ENCODE measurements at regions not wholly inside any gene's neighbourhood (a gene's known extent, or its start where the extent isn't known, plus 50 kb on each side); places are given as distances from the start of the nearest gene placed in this dataset.
"Not testable (repeated sequence)": the region's sequence is repeated elsewhere in the genome, so short reads cannot be mapped to it uniquely, and the experiment has no call there.

DNA sequence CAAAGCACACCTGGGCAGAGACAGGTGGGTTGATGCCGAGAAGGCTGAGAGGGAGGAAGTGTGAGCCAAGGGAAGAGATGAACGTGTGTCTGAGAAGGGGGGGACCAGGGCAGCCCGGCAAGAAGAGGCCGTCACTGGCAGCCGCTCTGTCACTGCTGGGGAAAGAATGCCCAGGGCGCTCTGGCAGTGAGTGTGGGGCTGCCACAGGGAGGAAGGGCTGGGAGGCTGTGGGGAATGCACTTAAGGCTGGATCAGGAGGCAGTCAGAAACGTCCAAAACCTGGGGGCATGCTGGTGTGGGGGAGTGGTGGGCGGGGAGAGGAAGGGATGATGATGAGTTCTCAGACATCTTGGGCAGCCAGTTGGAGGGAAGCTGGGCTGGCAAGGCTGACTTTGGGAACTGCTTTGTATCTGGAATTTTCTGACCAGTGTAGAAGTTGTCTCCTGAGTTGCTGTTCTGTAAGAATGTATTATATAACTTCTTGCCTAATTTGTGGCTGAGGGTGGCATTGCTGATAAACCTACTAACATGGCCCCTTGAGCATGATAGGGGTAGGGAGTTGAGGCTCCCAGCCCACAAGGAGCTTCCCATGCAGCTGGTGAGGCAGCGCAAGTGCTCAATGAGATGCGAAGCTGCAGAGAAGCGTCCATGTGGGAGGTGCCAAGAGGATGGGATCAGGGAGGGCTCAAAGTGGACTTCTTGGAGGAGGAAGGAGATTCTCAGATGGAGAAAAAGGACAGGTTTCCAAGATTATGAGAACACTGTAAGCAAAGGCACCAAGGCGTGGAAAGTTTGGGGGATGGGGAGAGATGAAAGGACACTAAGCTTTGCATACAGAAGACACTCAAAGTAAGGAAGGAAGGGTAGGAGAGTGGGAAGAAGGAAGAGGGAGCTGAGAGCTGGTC lies 185.1 kb upstream of the HAAO start:
- FAIRE-seq: no peak
- no peak for DNase-seq (ENCODE audit: insufficient read length, low spot score)
- TF ChIP-seq SPI1 (IDR thresholded peaks at IDR 0.05; ENCODE audit: low read depth, low read length) (peak; percentile 34; the same call in 1 of the 2 replicates), TAF1 (IDR thresholded peaks at IDR 0.05; ENCODE audit: low read depth, low read length) (no peak)

DNA sequence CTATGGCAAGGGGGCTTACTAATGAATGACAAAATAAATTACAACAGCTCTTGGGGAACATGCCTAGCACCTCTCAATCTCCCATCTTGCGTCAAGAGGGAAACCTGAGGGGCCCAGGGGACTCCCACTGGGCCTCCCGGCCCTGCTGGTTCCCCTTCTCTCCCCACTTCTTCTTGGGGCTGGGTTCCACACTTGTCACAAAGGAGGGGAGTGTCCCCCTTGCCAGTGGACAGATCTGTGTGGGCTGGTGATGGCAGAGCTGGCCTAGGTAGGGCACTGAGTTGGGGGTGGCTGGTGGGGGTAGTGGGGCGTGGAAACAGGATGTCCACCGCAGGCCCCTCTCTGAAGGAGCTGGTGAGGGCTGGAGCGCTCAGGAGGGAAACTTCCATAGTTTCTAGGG lies 184.0 kb upstream of the HAAO start:
- FAIRE-seq: no peak
- no peak for DNase-seq (ENCODE audit: insufficient read length, low spot score)
- TF ChIP-seq POLR2AphosphoS5 (IDR thresholded peaks at IDR 0.05; ENCODE audit: low read depth, low read length) (no peak), POLR2A (IDR thresholded peaks at IDR 0.05; ENCODE audit: low read depth, low read length) (no peak), PAX5 (IDR thresholded peaks at IDR 0.05; ENCODE audit: insufficient read depth, low read length, severe bottlenecking) (no peak), TAF1 (IDR thresholded peaks at IDR 0.05; ENCODE audit: low read depth, low read length) (no peak), SPI1 (IDR thresholded peaks at IDR 0.05; ENCODE audit: low read depth, low read length) (no peak), POU2F2 (IDR thresholded peaks at IDR 0.05; ENCODE audit: low read depth, low read length) (no peak)

DNA sequence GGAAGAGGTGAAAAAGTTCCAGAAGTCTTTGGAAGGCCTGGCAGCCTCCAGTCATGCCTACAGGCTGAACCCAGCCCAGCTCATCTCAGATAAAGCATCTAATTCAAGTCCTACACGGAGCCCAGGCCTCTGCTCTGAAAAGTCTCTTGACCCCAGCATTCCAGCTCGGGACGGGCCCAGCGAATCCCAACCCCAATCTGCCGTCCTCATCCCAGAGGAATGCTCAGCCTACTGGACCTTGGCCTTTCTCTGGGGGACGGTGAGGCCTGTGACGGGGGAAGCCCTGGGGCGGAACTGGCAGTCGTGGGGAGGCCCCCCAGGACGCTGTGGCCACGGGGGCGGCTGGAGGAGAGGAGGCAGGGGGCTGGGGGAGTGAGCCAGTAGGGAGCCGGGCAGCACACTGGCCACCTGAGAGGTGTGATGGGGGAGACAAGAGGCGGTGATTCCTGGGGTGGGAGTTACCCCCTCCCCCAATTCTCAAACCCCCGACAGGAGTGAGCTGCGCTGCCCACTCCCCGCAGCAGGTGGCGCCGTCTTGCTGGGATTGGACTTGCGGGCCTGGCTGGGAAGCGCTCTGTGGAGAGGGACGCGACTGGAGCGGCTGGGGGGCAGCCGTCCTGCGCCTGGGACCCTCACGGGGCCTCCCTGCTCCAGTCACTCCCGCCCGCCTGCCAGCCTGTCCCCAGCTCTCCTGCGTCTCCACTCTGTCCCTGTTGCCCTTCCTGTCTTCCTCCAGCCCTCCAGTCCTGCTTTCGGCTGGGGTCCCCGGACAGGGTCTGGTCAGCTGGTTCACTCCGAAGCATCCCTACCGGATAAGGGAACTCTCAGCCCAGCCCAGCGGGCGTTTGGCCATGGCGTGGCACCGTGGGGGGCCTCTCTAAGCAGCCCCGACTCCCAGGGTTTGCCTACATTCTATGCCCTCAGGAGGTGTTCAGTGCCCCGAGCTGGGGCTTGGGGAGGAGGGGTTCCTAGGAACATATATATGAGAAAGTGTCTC lies 182.6 kb upstream of the HAAO start:
- FAIRE-seq: peak; percentile 28
- DNase-seq (ENCODE audit: insufficient read length, low spot score): peak; percentile 61
- TF ChIP-seq POLR2AphosphoS5 (IDR thresholded peaks at IDR 0.05; ENCODE audit: low read depth, low read length) (no peak), SPI1 (IDR thresholded peaks at IDR 0.05; ENCODE audit: low read depth, low read length) (0 out of 2 replicates have a peak, but pooled peaks have one; percentile 1)

DNA sequence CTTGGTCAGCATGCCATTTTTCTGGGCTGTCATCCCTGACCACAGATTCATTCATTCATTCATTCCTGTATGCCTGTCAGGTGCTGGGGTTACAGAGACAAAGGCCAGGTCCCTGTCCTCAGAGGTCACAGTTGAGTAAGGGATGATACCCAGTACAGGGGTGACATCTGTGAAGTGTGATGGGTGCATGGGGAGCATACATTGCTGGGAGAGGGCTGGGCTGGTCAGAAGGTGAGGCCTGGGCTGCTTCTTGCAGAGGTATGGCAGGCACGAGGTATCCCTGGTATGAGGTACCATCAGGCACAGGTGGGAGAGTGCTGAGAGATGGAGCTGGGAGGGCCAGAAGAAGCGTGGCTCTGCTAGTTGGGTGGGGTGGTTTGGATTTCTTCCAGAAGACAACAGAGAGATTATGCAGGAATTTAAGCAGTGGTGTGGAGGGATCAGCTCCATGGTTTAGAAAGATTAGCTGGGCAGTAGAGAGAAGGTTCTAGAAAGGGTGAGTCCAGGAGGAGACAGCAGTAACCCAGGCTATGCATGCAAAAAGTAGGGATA lies 181.9 kb upstream of the HAAO start:
- no peak for FAIRE-seq
- TF ChIP-seq PAX5 (IDR thresholded peaks at IDR 0.05; ENCODE audit: insufficient read depth, low read length, severe bottlenecking): no peak
- TF ChIP-seq POLR2AphosphoS5 (IDR thresholded peaks at IDR 0.05; ENCODE audit: low read depth, low read length): no peak
- TF ChIP-seq SPI1 (IDR thresholded peaks at IDR 0.05; ENCODE audit: low read depth, low read length): no peak
- TF ChIP-seq TAF1 (IDR thresholded peaks at IDR 0.05; ENCODE audit: low read depth, low read length): no peak
- TF ChIP-seq POLR2A (IDR thresholded peaks at IDR 0.05; ENCODE audit: low read depth, low read length): no peak
- no peak for TF ChIP-seq POU2F2 (IDR thresholded peaks at IDR 0.05; ENCODE audit: low read depth, low read length)
- no peak for DNase-seq (ENCODE audit: insufficient read length, low spot score)

DNA sequence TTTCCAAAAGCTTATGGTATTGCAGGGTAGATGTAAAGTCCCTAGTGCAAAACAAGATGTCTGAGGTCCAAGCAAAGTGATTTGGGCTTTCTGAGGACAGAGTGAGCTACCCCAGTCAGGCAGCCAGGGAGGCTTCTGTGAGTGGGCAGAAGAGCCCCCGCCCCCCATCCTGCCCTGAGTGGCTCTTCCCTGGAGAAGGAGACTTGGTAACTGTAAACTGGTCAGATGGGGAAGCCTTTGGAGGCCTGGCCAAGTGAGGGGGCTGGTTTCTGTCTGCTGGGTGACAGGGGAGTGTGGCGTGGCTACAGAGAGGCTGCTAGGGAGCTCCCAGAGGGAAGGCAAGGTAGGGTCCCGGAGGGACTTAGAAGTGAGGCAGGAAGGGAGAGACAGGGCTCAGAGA lies 181.3 kb upstream of the HAAO start:
- TF ChIP-seq PAX5 (IDR thresholded peaks at IDR 0.05; ENCODE audit: insufficient read depth, low read length, severe bottlenecking) (no peak), POU2F2 (IDR thresholded peaks at IDR 0.05; ENCODE audit: low read depth, low read length) (no peak), POLR2AphosphoS5 (IDR thresholded peaks at IDR 0.05; ENCODE audit: low read depth, low read length) (no peak), TAF1 (IDR thresholded peaks at IDR 0.05; ENCODE audit: low read depth, low read length) (no peak), POLR2A (IDR thresholded peaks at IDR 0.05; ENCODE audit: low read depth, low read length) (no peak), SPI1 (IDR thresholded peaks at IDR 0.05; ENCODE audit: low read depth, low read length) (no peak)
- DNase-seq (ENCODE audit: insufficient read length, low spot score): no peak
- FAIRE-seq: no peak

DNA sequence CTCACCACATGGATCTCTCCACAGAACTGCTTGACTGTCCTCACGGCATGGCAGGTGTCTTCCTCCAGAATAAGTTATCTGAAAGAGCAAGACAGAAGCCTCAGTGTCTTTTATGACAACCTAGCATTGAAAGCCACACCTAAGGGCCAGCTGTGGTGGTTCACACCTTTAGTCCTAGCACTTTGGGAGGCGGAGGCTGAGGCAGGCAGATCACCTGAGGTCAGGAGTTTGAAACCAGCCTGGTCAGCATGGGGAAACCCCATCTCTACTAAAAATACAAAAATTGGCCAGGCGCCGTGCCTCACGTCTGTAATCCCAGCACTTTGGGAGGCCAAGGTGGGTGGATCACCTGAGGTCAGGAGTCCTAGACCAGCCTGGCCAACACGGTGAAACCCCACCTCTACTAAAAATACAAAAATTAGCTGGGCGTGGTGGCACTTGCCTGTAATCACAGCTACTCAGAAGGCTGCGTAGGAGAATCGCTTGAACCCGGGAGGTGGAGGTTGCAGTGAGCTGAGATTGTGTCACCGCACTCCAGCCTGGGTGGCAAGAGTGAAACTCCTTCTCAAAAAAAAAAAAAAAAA lies 180.6 kb upstream of the HAAO start:
- not testable (repeated sequence) for FAIRE-seq; DNase-seq (ENCODE audit: insufficient read length, low spot score)

DNA sequence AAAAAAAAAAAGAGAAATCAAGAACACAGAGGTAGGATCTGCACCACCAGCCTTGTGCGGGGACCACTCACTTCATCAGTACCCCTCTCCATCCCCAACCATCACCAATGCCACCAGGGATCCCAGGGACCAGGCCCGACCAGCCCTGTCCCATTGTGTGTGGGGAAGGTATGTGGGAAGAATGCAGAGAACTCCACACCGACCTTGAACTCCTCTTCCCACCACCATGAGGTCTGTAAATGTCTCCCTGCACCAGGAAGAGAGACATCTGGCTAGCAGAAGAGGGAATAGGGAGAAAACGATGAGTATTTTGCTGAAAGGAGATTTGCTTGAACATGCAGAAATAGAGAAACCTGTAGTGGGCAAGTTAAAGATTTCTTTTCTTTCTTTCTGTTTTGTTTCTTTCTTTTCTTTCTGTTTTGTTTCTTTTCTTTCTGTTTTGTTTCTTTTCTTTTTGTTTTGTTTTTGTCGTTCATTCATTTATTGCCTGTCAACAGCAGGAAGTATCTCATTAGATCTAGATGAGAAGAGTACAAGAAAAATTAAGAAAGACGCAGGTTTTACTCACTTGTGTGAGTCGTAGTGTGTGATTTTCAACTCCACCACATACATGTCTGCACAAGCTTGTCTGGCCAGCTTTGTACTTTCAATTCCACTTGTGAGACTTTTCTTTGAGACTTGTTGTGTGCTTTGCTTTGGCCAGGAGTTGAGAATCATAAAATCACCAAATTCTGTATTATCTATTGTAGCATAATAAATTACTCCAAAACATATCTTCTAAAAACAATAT lies 179.8 kb upstream of the HAAO start:
- FAIRE-seq: no peak

DNA sequence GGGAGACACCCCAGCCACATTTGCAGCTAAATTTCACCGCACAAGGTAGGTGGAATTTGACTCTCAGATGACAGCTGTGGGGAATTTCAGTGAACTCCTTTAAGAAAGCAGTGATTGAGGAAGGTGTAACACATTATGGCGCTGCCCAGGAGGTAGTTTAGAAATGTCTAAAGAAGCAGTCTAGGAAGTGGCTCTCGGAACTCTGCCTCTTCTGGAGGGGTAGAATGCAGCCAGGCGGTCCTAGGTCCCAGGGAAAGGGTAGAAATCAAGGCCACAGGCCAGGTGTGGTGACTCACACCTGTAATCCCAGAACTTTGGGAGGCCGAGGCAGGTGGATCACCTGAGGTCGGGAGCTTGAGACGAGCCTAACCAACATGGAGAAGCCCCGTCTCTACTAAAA lies 179.0 kb upstream of the HAAO start:
- FAIRE-seq (no peak), DNase-seq (ENCODE audit: insufficient read length, low spot score) (no peak)
- TF ChIP-seq SPI1 (IDR thresholded peaks at IDR 0.05; ENCODE audit: low read depth, low read length) (no peak), POLR2A (IDR thresholded peaks at IDR 0.05; ENCODE audit: low read depth, low read length) (no peak), TAF1 (IDR thresholded peaks at IDR 0.05; ENCODE audit: low read depth, low read length) (no peak), POLR2AphosphoS5 (IDR thresholded peaks at IDR 0.05; ENCODE audit: low read depth, low read length) (no peak), POU2F2 (IDR thresholded peaks at IDR 0.05; ENCODE audit: low read depth, low read length) (no peak), PAX5 (IDR thresholded peaks at IDR 0.05; ENCODE audit: insufficient read depth, low read length, severe bottlenecking) (no peak)

More for the DNA sequence above, 179.8 kb upstream of the HAAO start:
- no peak for DNase-seq (ENCODE audit: insufficient read length, low spot score)
- no peak for TF ChIP-seq TAF1 (IDR thresholded peaks at IDR 0.05; ENCODE audit: low read depth, low read length)
- TF ChIP-seq PAX5 (IDR thresholded peaks at IDR 0.05; ENCODE audit: insufficient read depth, low read length, severe bottlenecking): no peak
- TF ChIP-seq SPI1 (IDR thresholded peaks at IDR 0.05; ENCODE audit: low read depth, low read length): no peak
- TF ChIP-seq POLR2A (IDR thresholded peaks at IDR 0.05; ENCODE audit: low read depth, low read length): no peak
- TF ChIP-seq POLR2AphosphoS5 (IDR thresholded peaks at IDR 0.05; ENCODE audit: low read depth, low read length): no peak
- no peak for TF ChIP-seq POU2F2 (IDR thresholded peaks at IDR 0.05; ENCODE audit: low read depth, low read length)

DNA sequence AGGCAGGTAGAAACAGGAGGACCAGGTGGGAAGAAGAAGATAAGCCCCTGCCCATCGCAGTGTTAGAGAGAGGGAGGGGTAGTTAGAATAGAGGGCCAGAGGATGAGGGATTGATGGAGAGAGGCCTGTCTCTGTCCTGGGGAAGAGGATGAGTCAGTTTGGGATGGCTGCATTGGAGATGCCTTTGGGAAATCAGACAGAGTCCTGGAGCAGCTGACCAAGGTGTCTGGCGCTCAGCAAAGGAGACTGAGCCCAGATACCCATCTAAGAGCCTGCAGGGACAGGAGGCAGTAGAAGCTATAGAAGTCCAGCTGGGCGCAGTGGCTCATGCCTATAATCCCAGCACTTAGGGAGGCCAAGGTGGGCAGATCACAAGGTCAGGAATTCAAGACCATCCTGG lies 177.8 kb upstream of the HAAO start:
- DNase-seq (ENCODE audit: insufficient read length, low spot score): no peak
- TF ChIP-seq POU2F2 (IDR thresholded peaks at IDR 0.05; ENCODE audit: low read depth, low read length) (no peak), TAF1 (IDR thresholded peaks at IDR 0.05; ENCODE audit: low read depth, low read length) (no peak), SPI1 (IDR thresholded peaks at IDR 0.05; ENCODE audit: low read depth, low read length) (no peak), POLR2AphosphoS5 (IDR thresholded peaks at IDR 0.05; ENCODE audit: low read depth, low read length) (no peak), PAX5 (IDR thresholded peaks at IDR 0.05; ENCODE audit: insufficient read depth, low read length, severe bottlenecking) (no peak), POLR2A (IDR thresholded peaks at IDR 0.05; ENCODE audit: low read depth, low read length) (no peak)
- FAIRE-seq: no peak
